GM12874 (cell line): ENCODE measurements at regions not wholly inside any gene's neighbourhood (a gene's known extent, or its start where the extent isn't known, plus 50 kb on each side); places are given as distances from the start of the nearest gene placed in this dataset.

Source experiments
- TF ChIP-seq, protein P1 (sequence below): IDR thresholded peaks from 2 replicates; pipeline ENCODE4 v1.5.1; 2011; ENCODE audit warnings: low read depth, mild to moderate bottlenecking, control low read depth, low read length, moderate library complexity; ENCODE audit not compliant: insufficient read depth

DNA sequence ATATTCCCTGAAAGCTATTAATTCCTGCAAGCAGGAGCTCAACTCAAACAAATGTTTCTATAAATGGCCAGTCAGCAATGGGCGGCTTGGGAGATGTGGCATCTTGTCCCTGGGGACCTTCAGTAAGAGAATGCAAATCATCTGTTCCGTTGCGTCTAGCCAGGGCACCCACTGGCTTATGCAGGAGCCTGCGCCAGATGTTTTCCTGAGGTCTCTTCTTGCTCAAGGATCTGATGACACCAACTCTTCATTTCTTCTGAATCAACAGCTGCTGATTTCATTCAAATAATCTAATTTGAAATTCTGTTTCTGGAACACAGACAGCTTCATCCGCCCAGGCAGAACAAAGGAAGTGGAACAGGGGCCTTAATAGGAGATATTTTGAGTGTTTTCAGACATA is 70.0 kb upstream of the AJAP1 start:
- TF ChIP-seq, protein P1, sequence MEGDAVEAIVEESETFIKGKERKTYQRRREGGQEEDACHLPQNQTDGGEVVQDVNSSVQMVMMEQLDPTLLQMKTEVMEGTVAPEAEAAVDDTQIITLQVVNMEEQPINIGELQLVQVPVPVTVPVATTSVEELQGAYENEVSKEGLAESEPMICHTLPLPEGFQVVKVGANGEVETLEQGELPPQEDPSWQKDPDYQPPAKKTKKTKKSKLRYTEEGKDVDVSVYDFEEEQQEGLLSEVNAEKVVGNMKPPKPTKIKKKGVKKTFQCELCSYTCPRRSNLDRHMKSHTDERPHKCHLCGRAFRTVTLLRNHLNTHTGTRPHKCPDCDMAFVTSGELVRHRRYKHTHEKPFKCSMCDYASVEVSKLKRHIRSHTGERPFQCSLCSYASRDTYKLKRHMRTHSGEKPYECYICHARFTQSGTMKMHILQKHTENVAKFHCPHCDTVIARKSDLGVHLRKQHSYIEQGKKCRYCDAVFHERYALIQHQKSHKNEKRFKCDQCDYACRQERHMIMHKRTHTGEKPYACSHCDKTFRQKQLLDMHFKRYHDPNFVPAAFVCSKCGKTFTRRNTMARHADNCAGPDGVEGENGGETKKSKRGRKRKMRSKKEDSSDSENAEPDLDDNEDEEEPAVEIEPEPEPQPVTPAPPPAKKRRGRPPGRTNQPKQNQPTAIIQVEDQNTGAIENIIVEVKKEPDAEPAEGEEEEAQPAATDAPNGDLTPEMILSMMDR: no peak

DNA sequence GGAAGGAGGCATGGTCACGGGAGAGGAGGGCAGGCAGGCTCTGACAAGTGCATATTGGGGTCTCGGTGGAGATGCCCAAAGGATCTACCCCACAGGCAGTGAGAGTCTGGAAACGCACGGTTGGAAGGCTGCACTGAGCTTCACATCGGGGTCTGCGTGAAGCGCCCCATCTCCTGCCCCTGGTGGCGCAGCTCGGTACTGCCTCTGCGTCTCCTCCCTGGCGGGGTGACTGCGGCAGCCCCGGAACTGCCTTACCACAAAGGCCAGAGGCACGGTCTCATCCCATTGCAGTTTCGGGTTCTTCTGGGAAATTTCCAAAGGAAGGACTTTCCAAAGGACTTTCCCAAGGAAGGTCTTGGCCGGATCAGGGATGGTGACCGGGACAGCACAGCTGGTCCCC is 69.2 kb upstream of the AJAP1 start:
- TF ChIP-seq, protein P1: peak; percentile 73

GRCh38 chr1:4585705-4586104 is 68.7 kb upstream of the AJAP1 start:
- TF ChIP-seq, protein P1: no peak

DNA sequence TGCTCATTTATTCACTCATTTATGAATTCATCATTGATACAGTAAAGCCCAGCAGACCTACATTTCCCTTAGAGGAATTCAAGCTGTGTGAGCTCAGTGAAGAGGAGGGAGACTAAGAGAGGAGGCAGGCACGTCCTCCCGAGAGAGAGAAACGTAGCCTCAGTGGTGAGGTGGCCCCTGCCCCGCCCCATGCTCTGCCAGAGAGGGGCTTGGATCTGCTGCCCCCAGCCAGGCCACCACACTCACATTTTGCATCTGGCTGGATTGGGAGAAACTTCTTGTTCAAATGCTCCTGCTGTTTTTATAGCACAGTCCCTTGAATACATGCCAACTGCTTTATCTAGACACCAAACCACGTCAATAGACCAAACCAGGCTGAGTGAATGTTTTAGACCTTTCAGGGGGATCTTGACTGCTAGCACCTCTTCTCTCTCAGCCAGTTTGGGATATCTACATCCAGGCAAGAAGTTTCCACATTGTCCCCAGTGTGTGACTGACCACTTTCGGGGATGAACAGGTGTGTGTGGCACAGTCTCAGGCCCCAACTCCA is 67.7 kb upstream of the AJAP1 start:
- TF ChIP-seq, protein P1: no peak

DNA sequence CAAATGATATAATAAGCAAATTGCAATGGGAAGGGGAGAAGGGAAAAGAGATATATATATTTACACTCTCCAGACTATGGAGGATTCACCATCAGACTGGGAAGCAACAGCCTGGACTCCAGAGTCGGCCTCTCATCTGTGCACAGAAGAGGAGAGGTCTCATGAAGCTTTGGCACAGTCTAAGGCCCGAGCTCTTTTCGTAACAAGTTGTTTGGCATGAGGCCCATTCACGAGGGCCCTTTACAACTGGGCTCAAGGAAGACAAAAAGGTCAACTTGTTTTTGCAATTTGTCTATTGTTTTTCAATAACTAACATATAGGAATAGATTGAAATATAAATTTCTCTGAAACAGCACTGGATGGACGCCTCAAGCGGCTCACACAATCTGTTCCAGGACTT is 66.7 kb upstream of the AJAP1 start:
- TF ChIP-seq, protein P1: no peak

DNA sequence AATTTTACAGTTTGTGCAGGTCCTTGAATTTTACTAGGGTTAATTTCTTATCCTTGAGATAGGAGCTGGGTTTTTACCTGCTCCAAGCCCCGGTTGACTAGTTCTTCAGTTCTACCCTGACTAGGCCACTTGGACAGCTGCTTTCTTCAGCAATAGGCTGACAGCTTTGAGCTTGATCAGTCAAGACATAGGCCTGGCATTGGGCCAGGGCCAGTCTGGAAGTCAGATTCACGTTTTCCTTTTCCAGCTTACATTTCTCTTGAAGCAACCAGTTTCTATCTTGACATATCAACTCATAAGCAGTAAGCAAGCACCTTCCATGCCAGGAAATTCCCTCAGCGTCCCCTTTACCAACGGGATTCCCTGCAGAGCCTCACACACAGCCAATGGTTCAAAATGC is 63.7 kb upstream of the AJAP1 start:
- TF ChIP-seq, protein P1: no peak

DNA sequence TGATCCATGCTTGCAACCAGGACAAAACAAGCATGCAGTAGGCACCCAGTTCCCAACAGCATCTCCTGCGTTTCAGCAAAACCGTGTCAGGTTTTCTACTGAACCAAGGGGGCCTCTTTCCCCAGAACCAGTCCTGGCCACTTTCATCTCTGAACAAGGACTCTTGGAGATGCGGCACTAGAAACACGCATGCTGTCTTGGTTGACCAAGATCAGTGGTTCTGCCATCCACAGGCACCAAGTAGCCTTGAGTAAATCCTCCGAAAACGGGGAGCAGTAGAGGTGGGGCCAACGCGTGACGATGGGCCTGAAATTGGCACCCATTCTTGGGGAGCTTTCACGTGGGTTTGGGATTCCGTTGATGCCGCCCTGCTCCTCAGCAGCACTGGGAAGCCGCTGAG is 62.5 kb upstream of the AJAP1 start:
- TF ChIP-seq, protein P1: no peak
